H1 (cell line): ENCODE measurements at regions not wholly inside any gene's neighbourhood (a gene's known extent, or its start where the extent isn't known, plus 50 kb on each side); places are given as distances from the start of the nearest gene placed in this dataset.

Source experiments
- CTCF ChIA-PET: fragments of 300-600 bp; sonication (Branson Sonifier 250); formaldehyde crosslinking; loops from one replicate; lab custom pipeline; 2021; ENCODE audit not compliant: partially characterized antibody; lab: Charles Lee
- POLR2A ChIA-PET: fragments of 300-600 bp; sonication (Branson Sonifier 250); formaldehyde crosslinking; loops from one replicate; lab custom pipeline; 2021; ENCODE audit warnings: inconsistent platforms; ENCODE audit not compliant: partially characterized antibody; lab: Charles Lee
- DNase-seq, 2 experiments: peaks; one replicate each; pipeline versions ENCODE4 v3.0.0 to v3.0.0-alpha.2; 2010 to 2022; ENCODE audit warnings: low spot score in 2 of 2, low read depth in 1 of 2, mixed read lengths in 1 of 2
- FAIRE-seq: peaks from 2 replicates; lab custom pipeline; 2011; peaks lifted over from hg19 to GRCh38; lab: Jason Lieb, UNC
- H2AFZ ChIP-seq: 2 replicates; pipeline ENCODE4 v1.8.1; 2012; ENCODE audit warnings: low read length, inconsistent platforms
- H2AK5ac ChIP-seq: 2 replicates; pipeline ENCODE4 v1.6.1; 2013; ENCODE audit warnings: low read depth, low read length
- H2BK120ac ChIP-seq: replicated peaks from 2 replicates; pipeline ENCODE3; 2013; ENCODE audit warnings: low read depth, low read length, inconsistent platforms
- H2BK12ac ChIP-seq: 2 replicates; pipeline ENCODE4 v1.6.1; 2013; ENCODE audit warnings: low read depth, low read length
- H2BK15ac ChIP-seq: 2 replicates; pipeline ENCODE4 v1.6.1; 2013; ENCODE audit warnings: low read length
- H2BK20ac ChIP-seq: 2 replicates; pipeline ENCODE4 v1.6.1; 2013; ENCODE audit warnings: low read length
- H2BK5ac ChIP-seq: 2 replicates; pipeline ENCODE4 v1.6.1; 2013; ENCODE audit warnings: low read depth, low read length
- H3K14ac ChIP-seq: 2 replicates; pipeline ENCODE4 v1.6.1; 2013; ENCODE audit warnings: inconsistent platforms; ENCODE audit not compliant: insufficient read length
- H3K18ac ChIP-seq: 2 replicates; pipeline ENCODE4 v1.6.1; 2013; ENCODE audit warnings: low read length; ENCODE audit errors: extremely low read depth
- H3K23ac ChIP-seq: 2 replicates; pipeline ENCODE4 v1.6.1; 2013; ENCODE audit warnings: inconsistent platforms; ENCODE audit not compliant: insufficient read length
- H3K23me2 ChIP-seq: 2 replicates; pipeline ENCODE4 v1.6.1; 2013; ENCODE audit warnings: low read depth, low read length
- H3K27ac ChIP-seq: 2 replicates; pipeline ENCODE4 v1.6.1; 2011; ENCODE audit warnings: low read depth, low read length, inconsistent platforms
- H3K27me3 ChIP-seq, 4 experiments: replicated peaks in 1 of 4; 1 replicate in 1 of 4; 2 replicates in 3 of 4; pipeline versions ENCODE4 v1.6.1 to v1.8.1; 2011 to 2013; ENCODE audit warnings: low read length in 3 of 4, mild to moderate bottlenecking in 3 of 4, inconsistent platforms in 2 of 4, mixed read lengths in 2 of 4, moderate library complexity in 1 of 4; ENCODE audit not compliant: control insufficient read depth in 3 of 4, insufficient read depth in 3 of 4; ENCODE audit errors: extremely low read depth in 1 of 4
- H3K36me3 ChIP-seq, 4 experiments: 2 replicates each; pipeline versions ENCODE4 v1.6.1 to v1.8.1; 2011 to 2013; ENCODE audit warnings: mild to moderate bottlenecking in 4 of 4, low read length in 3 of 4, moderate library complexity in 2 of 4, control low read depth in 1 of 4, inconsistent platforms in 1 of 4; ENCODE audit not compliant: insufficient read depth in 4 of 4, control insufficient read depth in 2 of 4
- H3K4ac ChIP-seq: replicated peaks from 2 replicates; pipeline ENCODE3; 2013; ENCODE audit warnings: low read length, low read depth, mixed read lengths, inconsistent platforms; ENCODE audit not compliant: insufficient read length
- H3K4me1 ChIP-seq, 4 experiments: replicated peaks in 1 of 4; 1 replicate in 1 of 4; 2 replicates in 3 of 4; pipeline versions ENCODE4 v1.6.1 to v1.8.1; 2011 to 2013; ENCODE audit warnings: low read length in 3 of 4, inconsistent platforms in 2 of 4, mixed read lengths in 1 of 4; ENCODE audit not compliant: insufficient read depth in 4 of 4, control insufficient read depth in 3 of 4
- H3K4me2 ChIP-seq, 2 experiments: 2 replicates each; pipeline versions ENCODE4 v1.6.1 to v1.8.1; 2011 to 2013; ENCODE audit warnings: low read depth in 2 of 2, low read length in 2 of 2, control low read depth in 1 of 2, inconsistent platforms in 1 of 2, mild to moderate bottlenecking in 1 of 2; ENCODE audit not compliant: insufficient read depth in 1 of 2
- H3K4me3 ChIP-seq, 4 experiments: fragments of 200-600, 300-600 bp in 1 of 4; sonication (generic), shearing (Covaris generic), sonication (Bioruptor Twin) in 1 of 4; 2 replicates each; pipeline versions ENCODE4 v1.5.1 to v1.8.1; 2011 to 2016; ENCODE audit warnings: low read length in 4 of 4, low read depth in 3 of 4, control low read depth in 2 of 4, inconsistent platforms in 2 of 4, mild to moderate bottlenecking in 2 of 4, mixed read lengths in 1 of 4, moderate library complexity in 1 of 4; ENCODE audit not compliant: insufficient read depth in 2 of 4; ENCODE audit errors: extremely low read depth in 1 of 4
- H3K56ac ChIP-seq: replicated peaks from 2 replicates; pipeline ENCODE3; 2013; ENCODE audit warnings: low read depth, mild to moderate bottlenecking, mixed read lengths, low read length, inconsistent platforms; ENCODE audit not compliant: insufficient read length
- H3K79me1 ChIP-seq: 2 replicates; pipeline ENCODE4 v1.6.1; 2013; ENCODE audit warnings: low read depth, low read length, control low read depth
- H3K79me2 ChIP-seq, 2 experiments: 2 replicates each; pipeline versions ENCODE4 v1.6.1 to v1.8.1; 2012 to 2013; ENCODE audit warnings: low read length in 2 of 2, mild to moderate bottlenecking in 2 of 2, inconsistent platforms in 1 of 2; ENCODE audit not compliant: insufficient read depth in 2 of 2, control insufficient read depth in 1 of 2
- H3K9ac ChIP-seq, 4 experiments: replicated peaks in 1 of 4; 1 replicate in 1 of 4; 2 replicates in 3 of 4; pipeline versions ENCODE4 v1.6.1 to v1.8.1; 2011 to 2013; ENCODE audit warnings: low read depth in 3 of 4, low read length in 3 of 4, control low read depth in 2 of 4, mild to moderate bottlenecking in 2 of 4, moderate library complexity in 2 of 4, inconsistent platforms in 1 of 4; ENCODE audit errors: extremely low read depth in 1 of 4
- H3K9me3 ChIP-seq, 2 experiments: 2 replicates each; pipeline versions ENCODE4 v1.6.1 to v1.8.1; 2012 to 2013; ENCODE audit warnings: mild to moderate bottlenecking in 2 of 2, moderate library complexity in 2 of 2, control low read depth in 1 of 2, inconsistent platforms in 1 of 2, low read depth in 1 of 2, low read length in 1 of 2, mixed read lengths in 1 of 2; ENCODE audit not compliant: insufficient read depth in 2 of 2
- H4K20me1 ChIP-seq, 2 experiments: replicated peaks in 1 of 2; 2 replicates each; pipeline versions ENCODE3 to v1.8.1; 2011 to 2013; ENCODE audit warnings: inconsistent platforms in 2 of 2, low read length in 2 of 2, mild to moderate bottlenecking in 1 of 2; ENCODE audit not compliant: insufficient read depth in 2 of 2, control insufficient read depth in 1 of 2
- H4K5ac ChIP-seq: 2 replicates; pipeline ENCODE4 v1.6.1; 2013; ENCODE audit warnings: low read length, low read depth, mixed read lengths, inconsistent platforms; ENCODE audit not compliant: insufficient read length
- H4K8ac ChIP-seq: 2 replicates; pipeline ENCODE4 v1.8.0; 2013; ENCODE audit warnings: mild to moderate bottlenecking, moderate library complexity, low read length, inconsistent platforms; ENCODE audit not compliant: insufficient read depth; ENCODE audit errors: extremely low read depth
- H4K91ac ChIP-seq: replicated peaks from 2 replicates; pipeline ENCODE3; 2013; ENCODE audit warnings: low read length, mixed read lengths, inconsistent platforms; ENCODE audit not compliant: insufficient read length
- ATF3 ChIP-seq: IDR thresholded peaks from 2 replicates; pipeline ENCODE4 v1.6.1; 2011; ENCODE audit warnings: low read depth, mild to moderate bottlenecking, low read length; ENCODE audit not compliant: insufficient read depth
- CHD1 ChIP-seq: IDR thresholded peaks from 2 replicates; pipeline ENCODE4 v1.6.1; 2012; ENCODE audit warnings: low read depth, low read length, improper control_type of control experiment
- E2F6 ChIP-seq: IDR thresholded peaks from 2 replicates; pipeline ENCODE4 v1.6.1; 2012; ENCODE audit warnings: inconsistent platforms
- GABPA ChIP-seq: IDR thresholded peaks from 2 replicates; pipeline ENCODE4 v1.6.1; 2011; ENCODE audit warnings: mild to moderate bottlenecking, low read length, moderate library complexity, borderline replicate concordance; ENCODE audit not compliant: insufficient read depth
- JUND ChIP-seq: IDR thresholded peaks from 2 replicates; pipeline ENCODE4 v1.6.1; 2011; ENCODE audit warnings: mild to moderate bottlenecking, improper control_type of control experiment, low read length
- MAX ChIP-seq: IDR thresholded peaks from 2 replicates; pipeline ENCODE4 v1.6.1; 2012; ENCODE audit warnings: inconsistent platforms
- NANOG ChIP-seq: IDR thresholded peaks from 2 replicates; pipeline ENCODE4 v1.6.1; 2011; ENCODE audit warnings: low read length, low read depth, mild to moderate bottlenecking, inconsistent platforms; ENCODE audit not compliant: insufficient read depth, poor library complexity, severe bottlenecking
- RBBP5 ChIP-seq: IDR thresholded peaks from 2 replicates; pipeline ENCODE4 v1.7.1; 2012; ENCODE audit warnings: low read depth, mild to moderate bottlenecking, inconsistent platforms, low read length, moderate library complexity, borderline replicate concordance
- SAP30 ChIP-seq: fragments of 300-600 bp; sonication (generic); IDR thresholded peaks from 2 replicates; pipeline ENCODE4 v1.7.1; 2012; ENCODE audit warnings: low read length, moderate library complexity, mild to moderate bottlenecking, inconsistent platforms; ENCODE audit not compliant: insufficient read depth, insufficient replicate concordance
- SIRT6 ChIP-seq: IDR thresholded peaks from one replicate; pipeline ENCODE4 v1.7.1; 2012; ENCODE audit warnings: low read length, inconsistent platforms
- SRF ChIP-seq: IDR thresholded peaks from 2 replicates; pipeline ENCODE4 v1.6.1; 2011; ENCODE audit warnings: mild to moderate bottlenecking, low read depth, low read length, moderate library complexity
- TCF12 ChIP-seq: IDR thresholded peaks from 2 replicates; pipeline ENCODE4 v1.6.1; 2011; ENCODE audit warnings: low read depth, mild to moderate bottlenecking, low read length
- WGBS, 2 experiments: shearing (Covaris generic) in 1 of 2; methylation state at CpG; one replicate each; pipeline versions ENCODE4 v1.1.6 to v1.1.7; 2013 to 2015; ENCODE audit warnings: low lambda C conversion rate in 2 of 2, mixed read lengths in 2 of 2, inconsistent platforms in 1 of 2, low coverage in 1 of 2, missing lambda C conversion rate in 1 of 2; ENCODE audit not compliant: insufficient replicate concordance in 2 of 2, insufficient coverage in 1 of 2, insufficient read length in 1 of 2; ENCODE audit errors: extremely low coverage in 1 of 2, missing lambda C conversion rate in 1 of 2; 5-methylcytosine and 5-hydroxymethylcytosine counted together

- H4K20me1 ChIP-seq, result no peaks in the 10 kb centered on the region
- no peak overlapping the region for H2BK120ac ChIP-seq
- no peak overlapping the region for H3K4me2 ChIP-seq
- no peaks in the 10 kb centered on the region for H3K9me3 ChIP-seq
- no peak overlapping the region for H3K4me3 ChIP-seq
- H2BK5ac ChIP-seq, result no peak overlapping the region
- CTCF ChIA-PET, result no interaction called here
- no peaks in the 10 kb centered on the region for H3K79me1 ChIP-seq
- H3K36me3 ChIP-seq, result no peaks in the 10 kb centered on the region
- no peaks in the 10 kb centered on the region; the same call in 1 of the 2 replicates for H3K23me2 ChIP-seq
- H2BK20ac ChIP-seq, result no peak overlapping the region
- H3K4ac ChIP-seq, result no peak overlapping the region
- H2AFZ ChIP-seq, result no peak overlapping the region
- no peaks in the 10 kb centered on the region for H3K79me2 ChIP-seq
- no peak overlapping the region for H3K14ac ChIP-seq
- no peak overlapping the region for H4K8ac ChIP-seq
- peaks cover 0 to 1% (median 0%) of the 10 kb centered on the region in 4 experiments; a peak in 3 of 7 replicates for H3K27me3 ChIP-seq
- DNase-seq (no peak), FAIRE-seq (no peak)
- 90% methylated on average over 10 of the region's 10 CpGs; no CpG with 5 or more reads in 1 of the 2 experiments for WGBS, 2 experiments
- no peak overlapping the region for H3K27ac ChIP-seq
- no peaks in the 10 kb centered on the region for H3K4me1 ChIP-seq
- H3K18ac ChIP-seq, result no peak overlapping the region
- H3K23ac ChIP-seq, result no peak overlapping the region
- no peak overlapping the region for H2BK12ac ChIP-seq
- no peak overlapping the region for H3K9ac ChIP-seq
- no peak overlapping the region for H2AK5ac ChIP-seq
- H4K5ac ChIP-seq, result no peak overlapping the region
- H4K91ac ChIP-seq, result no peak overlapping the region
- POLR2A ChIA-PET, result no interaction called here
- H3K56ac ChIP-seq, result no peak overlapping the region
- no peak overlapping the region for H2BK15ac ChIP-seq
- TF ChIP-seq RBBP5, result no peak
- no peak for TF ChIP-seq NANOG
- no peak for TF ChIP-seq JUND
- TF ChIP-seq SAP30, result no peak
- TF ChIP-seq SIRT6, result no peak
- no peak for TF ChIP-seq CHD1
- TF ChIP-seq GABPA, result no peak
- no peak for TF ChIP-seq E2F6
- no peak for TF ChIP-seq MAX
- no peak for TF ChIP-seq TCF12
- no peak for TF ChIP-seq SRF
- TF ChIP-seq ATF3, result no peak
Observed at GRCh38 chr11:115767047-115767802, 263.0 kb upstream of the CADM1 start.
